BJ (cell line): ENCODE measurements at regions not wholly inside any gene's neighbourhood (a gene's known extent, or its start where the extent isn't known, plus 50 kb on each side); places are given as distances from the start of the nearest gene placed in this dataset.

ENCODE experiments used
- CTCF ChIA-PET: fragments of 350-600 bp; formaldehyde crosslinking; extraction: SDS; loops from one replicate; lab custom pipeline; 2021; ENCODE audit warnings: antibody characterized with exemption, inconsistent platforms; lab: Yijun Ruan, JAX
- POLR2A ChIA-PET: fragments of 300-600 bp; sonication (Branson Sonifier 250); formaldehyde crosslinking; extraction: SDS; loops from one replicate; lab custom pipeline; 2021; ENCODE audit warnings: antibody characterized with exemption; lab: Charles Lee
- DNase-seq: peaks from one replicate; pipeline ENCODE4 v3.0.0-alpha.2; 2011; ENCODE audit warnings: low read depth
- H3K27me3 ChIP-seq: 2 replicates; pipeline ENCODE4 v1.6.0; 2011; ENCODE audit warnings: low read length; ENCODE audit not compliant: control insufficient read depth, insufficient read depth
- H3K36me3 ChIP-seq: 2 replicates; pipeline ENCODE4 v1.5.1; 2011; ENCODE audit warnings: low read length; ENCODE audit not compliant: control insufficient read depth, insufficient read depth
- H3K4me3 ChIP-seq: 2 replicates; pipeline ENCODE4 v1.5.1; 2011; ENCODE audit warnings: low read depth, mild to moderate bottlenecking, control low read depth, low read length
- CTCF ChIP-seq: IDR thresholded peaks from 2 replicates; pipeline ENCODE4 v1.5.1; 2011; ENCODE audit warnings: low read depth, mild to moderate bottlenecking, control low read depth, inconsistent platforms, low read length, moderate library complexity; ENCODE audit not compliant: insufficient read depth

GRCh38 chr18:47752796-47753645 lies 177.4 kb downstream of the SMAD2 start:
- no peak for DNase-seq
- POLR2A ChIA-PET, result no interaction called here
- peaks cover 2% of the 10 kb centered on the region; the same call in 1 of the 2 replicates for H3K27me3 ChIP-seq
- no peaks in the 10 kb centered on the region for H3K36me3 ChIP-seq
- H3K4me3 ChIP-seq, result no peak overlapping the region
- CTCF ChIA-PET, result interaction anchor here (2.1 kb wide), 1 partner anchor 648 kb away, joined by 5 read pairs; no protein-coding TSS in a partner anchor
- no peak for TF ChIP-seq CTCF

GRCh38 chr18:47750889-47751423 lies 179.5 kb downstream of the SMAD2 start:
- POLR2A ChIA-PET, result no interaction called here
- Histone ChIP-seq H3K36me3 (no peaks in the 10 kb centered on the region), H3K27me3 (peaks cover 4% of the 10 kb centered on the region), H3K4me3 (no peak overlapping the region)
- CTCF ChIA-PET, result interaction anchor here (0.6 to 1.5 kb wide), 5 partner anchors 11 to 700 kb away, joined by 3 to 5 read pairs (median 3); no protein-coding TSS in a partner anchor
- no peak for TF ChIP-seq CTCF
- DNase-seq, result no peak

- Histone ChIP-seq H3K4me3 (no peak overlapping the region), H3K27me3 (peaks cover 4% of the 10 kb centered on the region; the same call in 1 of the 2 replicates), H3K36me3 (no peaks in the 10 kb centered on the region)
- no peak for DNase-seq
- TF ChIP-seq CTCF, result no peak
- CTCF ChIA-PET, result interaction anchor here (0.9 to 3.2 kb wide), 17 partner anchors 9 to 695 kb away, joined by 3 to 61 read pairs (median 6); no protein-coding TSS in a partner anchor
- POLR2A ChIA-PET, result no interaction called here
These were observed 180.9 kb downstream of the SMAD2 start for GRCh38 chr18:47749600-47749973.

- ChIA-PET CTCF (interaction anchor here (0.6 to 3.2 kb wide), 47 partner anchors 8 to 712 kb away, joined by 3 to 61 read pairs (median 4); no protein-coding TSS in a partner anchor), POLR2A (no interaction called here)
- no peak for DNase-seq
- TF ChIP-seq CTCF, result peak; percentile 84
- no peaks in the 10 kb centered on the region for H3K36me3 ChIP-seq
- peaks cover 4% of the 10 kb centered on the region; the same call in 1 of the 2 replicates for H3K27me3 ChIP-seq
- H3K4me3 ChIP-seq, result peak overlapping the region; percentile 15; the same call in 1 of the 2 replicates
These were observed 181.4 kb downstream of the SMAD2 start for GRCh38 chr18:47748847-47749599.
